Keratinocyte (primary cell): ENCODE measurements at regions not wholly inside any gene's neighbourhood (a gene's known extent, or its start where the extent isn't known, plus 50 kb on each side); places are given as distances from the start of the nearest gene placed in this dataset.

Source experiments
- DNase-seq: peaks from one replicate; pipeline ENCODE4 v3.0.0-alpha.2; 2011; ENCODE audit warnings: low read depth, missing footprints, low spot score
- FAIRE-seq: peaks from 2 replicates; lab custom pipeline; 2011; peaks lifted over from hg19 to GRCh38; lab: Jason Lieb, UNC
- H2AFZ ChIP-seq: 2 replicates; pipeline ENCODE4 v1.6.0; 2012; ENCODE audit warnings: low read length, control low read depth, inconsistent platforms; ENCODE audit not compliant: control insufficient read depth
- H3K27ac ChIP-seq: 2 replicates; pipeline ENCODE4 v1.5.1; 2011; ENCODE audit warnings: low read length; ENCODE audit not compliant: control insufficient read depth, insufficient read depth
- H3K27me3 ChIP-seq: 3 replicates; pipeline ENCODE4 v1.6.0; 2011; ENCODE audit warnings: low read length; ENCODE audit not compliant: control insufficient read depth, insufficient read depth; ENCODE audit errors: extremely low read depth
- H3K36me3 ChIP-seq, 2 experiments: 2 replicates in 1 of 2; 3 replicates in 1 of 2; pipeline ENCODE4 v1.5.1; 2011; ENCODE audit warnings: low read length in 2 of 2, mild to moderate bottlenecking in 1 of 2; ENCODE audit not compliant: control insufficient read depth in 2 of 2, insufficient read depth in 2 of 2; ENCODE audit errors: extremely low read depth in 1 of 2
- H3K4me1 ChIP-seq: 3 replicates; pipeline ENCODE4 v1.5.1; 2011; ENCODE audit warnings: low read length; ENCODE audit not compliant: control insufficient read depth, insufficient read depth; ENCODE audit errors: extremely low read depth
- H3K4me2 ChIP-seq: 3 replicates; pipeline ENCODE4 v1.6.0; 2011; ENCODE audit warnings: low read depth, low read length; ENCODE audit not compliant: control insufficient read depth, insufficient read depth; ENCODE audit errors: extremely low read depth
- H3K4me3 ChIP-seq, 3 experiments: fragments of 200-600 bp in 1 of 3; sonication (generic) in 1 of 3; 2 replicates in 2 of 3; 3 replicates in 1 of 3; pipeline ENCODE4 v1.5.1; 2011 to 2016; ENCODE audit warnings: low read length in 3 of 3, mild to moderate bottlenecking in 3 of 3, control low read depth in 2 of 3, inconsistent platforms in 1 of 3, low read depth in 1 of 3, mixed read lengths in 1 of 3, mixed run types in 1 of 3, moderate library complexity in 1 of 3; ENCODE audit not compliant: control insufficient read depth in 2 of 3, insufficient read depth in 2 of 3; ENCODE audit errors: extremely low read depth in 1 of 3
- H3K79me2 ChIP-seq: 2 replicates; pipeline ENCODE4 v1.6.0; 2012; ENCODE audit warnings: low read length; ENCODE audit not compliant: control insufficient read depth, insufficient read depth
- H3K9ac ChIP-seq: 3 replicates; pipeline ENCODE4 v1.6.0; 2011; ENCODE audit warnings: low read length; ENCODE audit not compliant: control insufficient read depth, insufficient read depth; ENCODE audit errors: extremely low read depth
- H3K9me1 ChIP-seq: 3 replicates; pipeline ENCODE4 v1.6.0; 2011; ENCODE audit warnings: low read length; ENCODE audit not compliant: control insufficient read depth, insufficient read depth; ENCODE audit errors: extremely low read depth
- H3K9me3 ChIP-seq: 2 replicates; pipeline ENCODE4 v1.5.1; 2012; ENCODE audit warnings: low read depth, low read length; ENCODE audit not compliant: control insufficient read depth
- H4K20me1 ChIP-seq: 3 replicates; pipeline ENCODE4 v1.6.0; 2011; ENCODE audit warnings: low read length; ENCODE audit not compliant: control insufficient read depth, insufficient read depth; ENCODE audit errors: extremely low read depth
- CTCF ChIP-seq, 3 experiments: IDR thresholded peaks in 1 of 3; conservative IDR thresholded peaks in 1 of 3; optimal IDR thresholded peaks in 1 of 3; 2 replicates in 2 of 3; 3 replicates in 1 of 3; pipeline versions ENCODE3 to v1.5.1; 2011; ENCODE audit warnings: low read length in 3 of 3, mild to moderate bottlenecking in 3 of 3, moderate library complexity in 2 of 3, control low read depth in 1 of 3, inconsistent platforms in 1 of 3; ENCODE audit not compliant: insufficient read depth in 2 of 3; ENCODE audit errors: extremely low read depth in 1 of 3
- EZH2 ChIP-seq: IDR thresholded peaks from one replicate; pipeline ENCODE4 v1.6.1; 2012; ENCODE audit warnings: inconsistent platforms, mild to moderate bottlenecking, low read length, moderate library complexity
- dilution Hi-C: fragments of 300-500 bp; cut with MboI; formaldehyde crosslinking; loops from one replicate; pipeline ENCODE4 v1.7.0; 2020; ENCODE audit warnings: low sequenced_read_pairs; ENCODE audit not compliant: extremely low pct_ligation_motif_present

GRCh38 chr1:192896376-192896775, 87.5 kb downstream of the RGS2 start:
- dilution Hi-C loops, result no loop called here
- no peaks in the 10 kb centered on the region for H3K9me3 ChIP-seq
- H3K9ac ChIP-seq, result no peak overlapping the region
- FAIRE-seq (no peak), DNase-seq (no peak)
- no peak overlapping the region for H3K4me3 ChIP-seq
- H3K36me3 ChIP-seq, result no peaks in the 10 kb centered on the region
- no peak overlapping the region for H3K27ac ChIP-seq
- no peaks in the 10 kb centered on the region for H3K79me2 ChIP-seq
- TF ChIP-seq EZH2, result no peak
- no peak for TF ChIP-seq CTCF (optimal IDR thresholded peaks at IDR 0.05 in 1 of 3, IDR thresholded peaks at IDR 0.05 in 1 of 3, conservative IDR thresholded peaks at IDR 0.05 in 1 of 3; ENCODE audit: extremely low read depth in 1 of 3, insufficient read depth in 2 of 3, low read length in 3 of 3)
- H3K27me3 ChIP-seq, result no peaks in the 10 kb centered on the region
- peaks cover 10% of the 10 kb centered on the region for H3K4me1 ChIP-seq
- no peak overlapping the region for H3K4me2 ChIP-seq
- H3K9me1 ChIP-seq, result no peaks in the 10 kb centered on the region
- H4K20me1 ChIP-seq, result no peaks in the 10 kb centered on the region
- H2AFZ ChIP-seq, result no peak overlapping the region

GRCh38 chr1:192901500-192901899, 92.7 kb downstream of the RGS2 start:
- H2AFZ ChIP-seq, result peak overlapping the region; percentile 5
- TF ChIP-seq CTCF (optimal IDR thresholded peaks at IDR 0.05 in 1 of 3, IDR thresholded peaks at IDR 0.05 in 1 of 3, conservative IDR thresholded peaks at IDR 0.05 in 1 of 3; ENCODE audit: extremely low read depth in 1 of 3, insufficient read depth in 2 of 3, low read length in 3 of 3) (no peak), EZH2 (no peak)
- H3K9ac ChIP-seq, result no peak overlapping the region

More at GRCh38 chr1:192901500-192901899, 92.7 kb downstream of the RGS2 start:
- dilution Hi-C loops, result no loop called here
- H3K9me1 ChIP-seq, result no peaks in the 10 kb centered on the region
- H3K9me3 ChIP-seq, result no peaks in the 10 kb centered on the region
- H3K36me3 ChIP-seq, result no peaks in the 10 kb centered on the region
- peak overlapping the region; percentile 11 for H3K4me2 ChIP-seq
- DNase-seq, result peak; percentile 61
- no peaks in the 10 kb centered on the region for H3K79me2 ChIP-seq
- H3K4me1 ChIP-seq, result peaks cover 10% of the 10 kb centered on the region
- FAIRE-seq, result peak; percentile 98
- no peak overlapping the region for H3K4me3 ChIP-seq
- peak overlapping the region; percentile 11 for H3K27ac ChIP-seq
- no peaks in the 10 kb centered on the region for H3K27me3 ChIP-seq
- H4K20me1 ChIP-seq, result no peaks in the 10 kb centered on the region
